ENCODE measurements at regions not wholly inside any gene's neighbourhood (a gene's known extent, or its start where the extent isn't known, plus 50 kb on each side); places are given as distances from the start of the nearest gene placed in this dataset.

GRCh38 chr6:49097116-49097515, 365.9 kb downstream of the MMUT start:
- no peak for DNase-seq

DNA sequence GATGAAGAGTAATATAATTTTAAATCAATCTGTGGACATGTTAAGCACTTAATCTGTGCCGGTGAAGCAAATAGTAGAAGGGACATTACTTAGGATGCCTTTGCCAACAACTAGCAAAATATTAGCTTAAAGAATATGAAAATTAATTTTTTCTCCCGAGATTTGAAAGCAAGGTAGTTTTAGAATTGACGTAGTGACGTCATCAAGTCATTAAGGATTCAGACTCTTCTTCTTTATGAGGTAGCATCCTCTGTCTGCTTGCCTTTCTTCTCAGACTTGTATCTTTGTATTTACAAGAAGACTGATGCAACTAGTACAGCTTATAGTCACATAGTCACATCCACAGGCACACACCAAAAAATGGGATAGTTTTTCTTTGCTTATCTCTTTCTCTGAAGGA, 374.4 kb downstream of the MMUT start:
- DNase-seq: no peak

- no peak for DNase-seq
These were observed 375.7 kb downstream of the MMUT start for GRCh38 chr6:49087369-49087768.

DNA sequence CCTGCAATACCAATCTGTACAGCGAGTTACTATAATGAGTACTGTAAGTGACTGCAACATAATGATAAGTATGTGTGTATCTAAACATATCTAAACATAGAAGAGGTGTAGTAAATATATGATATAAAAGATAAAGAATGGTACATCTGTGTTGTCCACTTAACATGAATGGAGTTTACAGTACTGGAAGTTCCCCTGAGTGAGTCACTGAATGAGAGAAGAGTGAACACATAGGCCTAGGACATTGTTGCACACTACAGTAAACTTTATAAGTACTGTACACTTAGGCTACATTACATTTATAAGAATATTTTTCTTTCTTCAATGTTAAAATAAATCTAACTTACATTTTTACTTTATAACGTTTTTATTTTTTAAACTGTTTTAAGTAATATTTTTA, 380.4 kb downstream of the MMUT start:
- DNase-seq: no peak

DNA sequence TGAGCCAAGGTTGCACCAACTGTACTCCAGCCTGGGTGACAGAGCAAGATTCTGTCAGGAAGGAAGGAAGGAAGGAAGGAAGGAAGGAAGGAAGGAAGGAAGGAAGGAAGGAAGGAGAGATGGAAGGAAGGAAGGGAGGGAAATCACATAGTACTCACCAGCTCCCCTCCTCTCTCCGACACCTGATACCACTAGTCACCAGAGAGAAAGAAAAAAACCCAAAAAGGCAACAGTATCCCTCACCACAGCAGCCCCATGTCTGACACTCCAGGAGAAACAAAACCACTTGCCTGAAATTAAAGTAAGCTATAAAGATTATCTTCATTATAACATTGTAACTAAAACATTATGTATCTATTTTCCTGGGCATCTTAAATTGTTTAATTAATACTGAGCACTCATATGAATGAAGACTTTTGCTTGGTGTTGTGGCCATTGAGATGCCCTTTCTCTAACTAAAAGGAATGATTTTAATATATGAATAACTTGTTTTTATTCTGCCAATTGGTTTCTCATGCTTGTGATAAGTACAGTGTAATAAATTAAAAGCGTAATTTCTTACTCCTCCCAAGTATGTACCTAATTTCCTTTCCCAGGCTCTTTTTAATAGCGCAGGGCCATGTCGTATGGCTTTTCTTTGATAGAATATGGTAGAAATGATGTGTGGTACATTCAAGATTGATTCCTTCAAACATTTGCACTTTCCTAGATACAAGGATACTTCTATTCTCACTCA, 390.0 kb downstream of the MMUT start:
- DNase-seq: no peak

DNA sequence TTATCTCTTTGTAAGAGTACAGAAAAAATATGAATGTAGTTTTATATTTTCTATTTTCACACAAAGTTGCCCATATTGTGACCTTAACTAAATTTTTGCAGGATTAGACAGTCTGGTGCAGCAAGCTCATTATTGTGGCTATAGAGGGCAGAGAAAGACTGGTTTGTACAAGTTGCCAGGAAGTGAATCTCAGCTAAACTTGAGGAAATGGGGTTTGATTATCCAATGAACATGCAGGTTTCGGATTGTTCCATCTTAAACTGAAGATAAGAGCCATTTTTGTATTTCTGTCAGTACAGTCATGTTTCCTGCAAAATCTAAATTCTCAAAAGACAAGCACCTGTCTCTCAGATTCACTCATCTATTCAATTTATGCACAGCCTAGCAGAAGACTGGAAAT, 390.9 kb downstream of the MMUT start:
- no peak for DNase-seq

DNA sequence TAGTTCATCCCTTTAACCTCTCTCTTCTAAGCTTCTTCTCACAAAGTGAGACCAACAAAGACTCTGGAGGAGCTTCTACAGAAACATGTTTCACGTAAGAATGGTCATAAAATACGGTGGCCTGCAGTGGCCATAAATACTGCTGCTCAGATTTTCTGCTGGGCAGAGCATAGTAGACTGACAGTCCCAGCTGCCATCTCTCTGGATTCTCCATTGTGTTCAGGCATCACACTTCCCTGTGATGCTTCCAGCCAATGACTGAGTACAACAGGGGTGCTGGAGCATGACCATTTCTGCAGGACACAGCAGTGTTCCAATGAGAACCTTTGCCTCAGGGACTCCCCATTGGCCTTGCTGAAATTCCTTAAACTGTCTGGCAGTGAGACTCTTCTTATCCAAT, 392.6 kb downstream of the MMUT start:
- no peak for DNase-seq

DNA sequence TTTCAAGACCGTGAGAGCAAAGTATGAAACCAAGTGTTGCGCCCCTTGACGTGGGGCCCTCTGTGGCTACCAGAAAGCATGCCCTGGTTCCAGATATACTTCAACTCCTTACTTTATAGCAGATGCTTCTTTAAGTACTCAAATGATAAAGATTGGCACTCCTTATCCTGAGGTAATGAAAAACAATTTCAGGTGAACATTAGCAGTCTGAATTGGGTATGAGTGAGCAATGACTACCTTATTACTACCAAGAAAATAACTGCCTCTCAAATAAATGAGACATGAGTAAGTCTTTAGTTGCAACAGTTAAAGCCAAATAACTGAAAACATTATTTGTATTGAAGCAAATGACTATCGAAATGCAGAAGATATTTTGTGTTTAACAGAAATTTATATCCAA, 408.7 kb downstream of the MMUT start:
- no peak for DNase-seq

GRCh38 chr6:49052901-49053300, 410.2 kb downstream of the MMUT start:
- no peak for DNase-seq

DNA sequence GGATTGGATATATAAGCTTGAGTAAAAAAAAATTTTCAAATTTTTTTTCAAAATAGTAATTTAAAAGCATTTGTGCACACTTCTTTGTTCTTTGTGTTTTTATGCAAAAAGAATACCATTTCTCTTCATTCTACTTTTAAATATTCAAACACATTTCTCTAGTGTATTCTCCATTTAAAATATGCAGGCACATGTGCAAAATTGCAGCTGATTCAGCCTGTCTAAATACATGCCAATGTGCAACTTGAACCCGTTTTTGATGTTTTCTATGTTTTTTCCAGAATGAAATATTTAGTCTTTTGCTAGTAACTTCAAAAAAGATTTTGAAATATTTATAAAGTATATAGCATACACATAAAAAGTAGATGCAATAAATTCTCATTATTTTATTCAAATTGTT, 411.8 kb downstream of the MMUT start:
- DNase-seq: no peak

- DNase-seq: no peak
These were observed 412.5 kb downstream of the MMUT start for GRCh38 chr6:49050584-49050983.

DNA sequence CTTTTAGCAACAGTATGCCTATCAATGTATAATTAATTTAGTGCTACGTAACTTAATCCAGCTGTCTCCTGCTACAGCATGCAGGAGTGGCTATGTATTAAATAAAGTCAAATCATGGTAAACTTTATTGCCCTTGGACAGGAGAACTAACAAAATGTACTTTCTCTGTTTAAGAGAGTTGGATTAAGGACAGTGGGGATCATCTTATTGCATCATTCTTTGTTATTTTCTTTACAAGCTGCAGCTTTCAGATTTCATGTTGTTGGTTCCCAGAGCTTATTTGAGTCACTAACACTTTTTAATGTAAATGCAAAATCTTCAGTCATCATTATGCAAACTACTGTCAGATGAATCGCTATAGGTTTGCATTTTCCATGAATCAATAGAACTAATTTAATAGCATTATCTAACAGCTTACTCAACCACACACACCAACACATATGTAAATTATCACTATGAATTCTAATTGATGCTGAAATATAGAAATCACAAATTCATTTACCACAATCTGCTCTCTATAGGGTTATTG, 424.7 kb downstream of the MMUT start:
- DNase-seq: no peak

- no peak for DNase-seq
These were observed 432.6 kb downstream of the MMUT start for GRCh38 chr6:49030251-49031020.

DNA sequence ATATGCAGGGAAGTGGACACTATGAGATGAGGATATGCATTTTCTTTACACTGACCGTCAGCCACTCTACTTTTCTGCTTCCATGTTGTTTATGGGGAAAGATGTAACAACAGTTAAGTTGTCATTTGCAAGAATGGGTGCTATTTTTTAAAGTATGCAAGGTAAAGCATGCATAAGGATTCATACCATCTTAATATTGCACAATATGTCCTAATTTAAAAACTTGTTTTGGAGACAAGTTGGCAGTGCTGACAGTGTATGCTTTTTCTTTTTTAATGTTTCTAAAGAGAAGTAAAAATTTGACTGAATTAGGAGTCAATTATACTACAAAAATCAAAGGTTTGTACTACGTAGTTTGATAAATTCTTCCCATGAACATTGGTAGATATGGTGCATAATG, 435.4 kb downstream of the MMUT start:
- no peak for DNase-seq

GRCh38 chr6:49025273-49026240, 437.5 kb downstream of the MMUT start:
- DNase-seq: no peak

- no peak for DNase-seq
These were observed 458.3 kb downstream of the MMUT start for GRCh38 chr6:49004801-49005200.

DNA sequence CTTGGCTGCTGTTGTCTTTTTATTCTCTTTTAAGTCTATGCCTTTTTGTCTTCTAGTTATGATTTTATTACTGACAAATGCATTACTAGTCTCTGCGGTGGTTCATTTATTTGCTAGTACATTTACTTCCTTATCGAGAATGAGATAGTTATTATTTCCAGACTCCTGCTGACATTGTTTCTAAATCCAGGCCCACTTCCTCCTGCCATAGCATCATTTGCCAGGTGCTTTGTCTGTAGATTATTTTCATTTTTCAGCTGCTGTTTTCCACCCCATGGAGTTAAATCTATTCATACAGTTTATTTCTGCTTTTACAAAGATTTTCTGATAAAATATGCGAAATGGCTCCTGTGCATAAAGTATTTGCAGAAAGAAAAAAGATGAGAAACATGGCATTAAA, 459.7 kb downstream of the MMUT start:
- DNase-seq: no peak

DNA sequence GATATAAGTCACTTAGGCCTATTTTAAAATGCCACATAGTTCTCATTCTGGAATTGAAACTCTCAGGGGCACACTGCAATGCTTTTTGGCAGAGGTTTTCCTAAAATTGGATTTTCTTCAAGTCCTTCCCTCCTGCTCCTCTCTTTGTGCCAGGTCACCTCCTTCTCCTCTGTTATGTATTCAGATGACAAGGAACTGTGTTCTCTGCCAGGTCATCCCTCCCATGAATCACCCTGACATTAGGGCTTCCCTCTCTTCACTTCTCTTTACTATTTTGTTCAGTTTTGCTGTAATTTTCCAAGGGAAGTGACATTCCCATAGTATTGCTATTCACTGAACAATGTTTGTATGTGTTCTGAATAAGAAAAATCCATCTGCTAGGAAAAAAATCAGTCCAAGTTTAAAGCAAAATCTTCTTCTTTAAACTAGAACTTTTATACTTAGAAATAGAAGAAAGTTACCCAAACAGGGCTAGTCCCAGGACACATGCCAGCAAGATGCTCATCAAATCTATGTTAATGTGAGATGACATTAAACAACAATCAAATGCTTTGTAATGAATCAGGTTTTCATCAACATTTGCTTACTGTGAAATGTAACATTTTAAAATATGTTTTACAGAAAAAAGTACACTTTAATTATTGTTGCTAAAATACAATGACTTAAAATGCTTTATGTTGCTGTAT, 461.1 kb downstream of the MMUT start:
- no peak for DNase-seq

GRCh38 chr6:48998574-48998973, 464.5 kb downstream of the MMUT start:
- DNase-seq: no peak

DNA sequence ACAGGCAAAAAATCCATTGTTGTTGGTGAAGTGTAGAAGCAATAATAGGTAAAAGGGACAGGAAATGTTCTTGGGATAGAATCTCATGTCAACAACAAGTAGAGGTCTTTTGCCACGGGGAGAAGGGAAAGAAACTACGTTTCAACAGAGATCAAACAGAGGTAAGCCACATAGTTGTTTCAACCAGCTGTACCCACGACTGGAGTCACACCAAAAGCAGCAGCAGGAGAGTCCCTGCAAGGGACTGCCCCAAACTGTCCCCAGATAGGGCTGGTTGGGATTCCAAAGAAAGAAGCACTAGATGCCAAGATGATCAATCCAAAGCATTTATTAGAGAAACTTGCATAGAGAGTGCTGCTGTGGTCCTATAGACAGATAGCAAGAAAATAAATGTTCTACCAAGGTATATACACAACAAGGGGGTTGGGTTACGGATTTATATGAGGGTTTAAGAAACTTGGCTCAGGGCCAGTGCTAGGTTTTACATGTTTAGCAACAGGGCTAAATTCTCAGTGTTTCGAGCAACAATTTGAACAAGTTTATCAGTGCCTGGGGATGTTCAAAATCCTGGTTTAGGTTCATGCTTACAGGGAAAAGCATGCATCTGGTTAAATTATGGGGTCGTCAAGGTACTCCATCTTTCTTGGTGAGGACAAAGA, 466.5 kb downstream of the MMUT start:
- DNase-seq: no peak

DNA sequence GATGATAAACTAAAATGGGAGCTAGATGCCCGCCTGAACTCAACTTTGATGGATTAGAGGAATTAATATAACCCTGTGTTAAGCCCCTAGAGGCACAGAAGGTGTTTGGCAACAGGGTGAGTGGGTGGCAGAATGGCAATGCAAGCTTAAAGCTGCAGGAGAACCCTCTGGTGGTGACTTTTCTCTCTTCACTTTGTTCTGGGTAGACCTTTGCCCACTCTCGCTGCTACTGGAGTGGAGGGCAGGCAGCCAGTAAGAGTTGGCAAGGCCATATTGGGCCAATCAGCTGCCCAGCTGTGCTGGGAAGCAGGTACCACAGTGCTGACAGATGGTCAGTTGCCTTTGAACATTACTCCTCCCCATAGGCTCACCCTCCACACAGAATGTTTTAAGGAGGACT, 468.2 kb downstream of the MMUT start:
- no peak for DNase-seq

GRCh38 chr6:48990739-48991138, 472.3 kb downstream of the MMUT start:
- DNase-seq: no peak
